NB4 (cell line): ENCODE measurements at regions not wholly inside any gene's neighbourhood (a gene's known extent, or its start where the extent isn't known, plus 50 kb on each side); places are given as distances from the start of the nearest gene placed in this dataset.

ENCODE experiments used
- CTCF ChIP-seq: IDR thresholded peaks from one replicate; pipeline ENCODE4 v1.5.1; 2012; ENCODE audit warnings: low read depth, low read length
- MAX ChIP-seq: IDR thresholded peaks from 2 replicates; pipeline ENCODE4 v1.6.1; 2011; ENCODE audit warnings: low read depth, low read length
- POLR2A ChIP-seq: IDR thresholded peaks from 2 replicates; pipeline ENCODE4 v1.6.1; 2011; ENCODE audit warnings: mild to moderate bottlenecking; ENCODE audit not compliant: insufficient read length; ENCODE audit errors: extremely low read depth

GRCh38 chr14:101058571-101058970 lies 155.0 kb upstream of the RTL1 start:
- TF ChIP-seq CTCF (no peak), MAX (no peak), POLR2A (no peak)
